ENCODE measurements at regions not wholly inside any gene's neighbourhood (a gene's known extent, or its start where the extent isn't known, plus 50 kb on each side); places are given as distances from the start of the nearest gene placed in this dataset.

- TF ChIP-seq CTCF (IDR thresholded peaks at IDR 0.05; ENCODE audit: low read depth, low read length): no peak
- TF ChIP-seq EZH2phosphoT487 (IDR thresholded peaks at IDR 0.05; ENCODE audit: low read depth): no peak
Observed at GRCh38 chr22:26853495-26853894, 196.1 kb downstream of the MIAT start.
